ENCODE measurements at regions not wholly inside any gene's neighbourhood (a gene's known extent, or its start where the extent isn't known, plus 50 kb on each side); places are given as distances from the start of the nearest gene placed in this dataset.

DNA sequence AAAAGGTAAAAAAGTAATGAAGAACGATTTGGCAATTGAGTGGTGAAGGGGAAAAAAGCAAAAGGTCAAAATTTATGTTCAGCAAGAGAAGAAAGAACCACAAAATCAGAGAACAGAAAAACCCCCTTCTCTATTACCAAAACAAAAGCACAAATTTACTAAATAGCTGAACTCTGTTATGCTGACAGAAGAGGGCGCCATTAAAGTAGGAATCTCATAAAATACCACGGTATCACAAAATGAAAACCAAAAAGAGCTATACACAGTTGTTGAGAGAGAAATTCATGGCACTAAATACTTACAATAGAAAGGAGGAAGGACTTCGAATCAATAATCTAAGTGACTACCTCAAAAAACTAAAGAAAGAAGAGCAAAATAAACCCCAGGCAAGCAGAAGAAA lies 69.6 kb upstream of the CXorf66 start:
- TF ChIP-seq, protein P1, sequence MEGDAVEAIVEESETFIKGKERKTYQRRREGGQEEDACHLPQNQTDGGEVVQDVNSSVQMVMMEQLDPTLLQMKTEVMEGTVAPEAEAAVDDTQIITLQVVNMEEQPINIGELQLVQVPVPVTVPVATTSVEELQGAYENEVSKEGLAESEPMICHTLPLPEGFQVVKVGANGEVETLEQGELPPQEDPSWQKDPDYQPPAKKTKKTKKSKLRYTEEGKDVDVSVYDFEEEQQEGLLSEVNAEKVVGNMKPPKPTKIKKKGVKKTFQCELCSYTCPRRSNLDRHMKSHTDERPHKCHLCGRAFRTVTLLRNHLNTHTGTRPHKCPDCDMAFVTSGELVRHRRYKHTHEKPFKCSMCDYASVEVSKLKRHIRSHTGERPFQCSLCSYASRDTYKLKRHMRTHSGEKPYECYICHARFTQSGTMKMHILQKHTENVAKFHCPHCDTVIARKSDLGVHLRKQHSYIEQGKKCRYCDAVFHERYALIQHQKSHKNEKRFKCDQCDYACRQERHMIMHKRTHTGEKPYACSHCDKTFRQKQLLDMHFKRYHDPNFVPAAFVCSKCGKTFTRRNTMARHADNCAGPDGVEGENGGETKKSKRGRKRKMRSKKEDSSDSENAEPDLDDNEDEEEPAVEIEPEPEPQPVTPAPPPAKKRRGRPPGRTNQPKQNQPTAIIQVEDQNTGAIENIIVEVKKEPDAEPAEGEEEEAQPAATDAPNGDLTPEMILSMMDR (conservative IDR thresholded peaks at IDR 0.05; ENCODE audit: low read length) = 0 out of 2 replicates have a peak, but pooled peaks have one; percentile 22
- no peak for TF ChIP-seq EZH2phosphoT487 (IDR thresholded peaks at IDR 0.05; ENCODE audit: borderline replicate concordance)
